Uterus (tissue), 3 donors: ENCODE measurements at regions not wholly inside any gene's neighbourhood (a gene's known extent, or its start where the extent isn't known, plus 50 kb on each side); places are given as distances from the start of the nearest gene placed in this dataset.

Source experiments
- DNase-seq, 2 donors: peaks; one replicate each; pipeline ENCODE4 v3.0.0-alpha.2; 2019 to 2020
- H3K27ac ChIP-seq, 2 donors: fragments of 200-600 bp; sonication (generic); 1 replicate in 1 of 2; 2 replicates in 1 of 2; pipeline ENCODE4 v1.5.1; 2016 to 2018
- H3K27me3 ChIP-seq, 2 donors: fragments of 200-600 bp; sonication (generic); one replicate each; pipeline ENCODE4 v1.5.1; 2018 to 2019; ENCODE audit warnings: control low read depth in 1 of 2
- H3K36me3 ChIP-seq, 2 donors: fragments of 200-600 bp; sonication (generic); one replicate each; pipeline ENCODE4 v1.5.1; 2019; ENCODE audit warnings: control low read depth in 1 of 2
- H3K4me1 ChIP-seq, 2 donors: fragments of 200-600 bp; sonication (generic); one replicate each; pipeline ENCODE4 v1.5.1; 2018 to 2019; ENCODE audit warnings: control low read depth in 1 of 2
- H3K4me3 ChIP-seq, 2 donors: fragments of 200-600 bp; sonication (generic); 1 replicate in 1 of 2; 2 replicates in 1 of 2; pipeline ENCODE4 v1.5.1; 2018 to 2019; ENCODE audit warnings: mild to moderate bottlenecking in 1 of 2
- H3K9me3 ChIP-seq, 2 donors: fragments of 200-600 bp; sonication (generic); one replicate each; pipeline ENCODE4 v1.5.1; 2019; ENCODE audit warnings: control low read depth in 1 of 2
- CTCF ChIP-seq, 4 experiments: fragments of 200-600 bp in 2 of 4; fragments of 450-650 bp in 2 of 4; sonication (generic) in 2 of 4; IDR thresholded peaks; one replicate each; pipeline ENCODE4 v1.5.1; 2016 to 2019; ENCODE audit warnings: antibody characterized with exemption in 4 of 4, mild to moderate bottlenecking in 2 of 4, moderate library complexity in 1 of 4
- POLR2A ChIP-seq, 2 donors: fragments of 450-650 bp; IDR thresholded peaks; one replicate each; pipeline ENCODE4 v1.6.1; 2016; ENCODE audit warnings: antibody characterized with exemption in 2 of 2, mild to moderate bottlenecking in 1 of 2, moderate library complexity in 1 of 2
- intact Hi-C: fragments of 100-400 bp; cut with DNase I; formaldehyde crosslinking; loops from one replicate; pipeline ENCODE4 v1.15.1; 2023; ENCODE audit warnings: low total_unique reads
- donor health status: DM: yes; HTN: yes; CAD: no.

DNA sequence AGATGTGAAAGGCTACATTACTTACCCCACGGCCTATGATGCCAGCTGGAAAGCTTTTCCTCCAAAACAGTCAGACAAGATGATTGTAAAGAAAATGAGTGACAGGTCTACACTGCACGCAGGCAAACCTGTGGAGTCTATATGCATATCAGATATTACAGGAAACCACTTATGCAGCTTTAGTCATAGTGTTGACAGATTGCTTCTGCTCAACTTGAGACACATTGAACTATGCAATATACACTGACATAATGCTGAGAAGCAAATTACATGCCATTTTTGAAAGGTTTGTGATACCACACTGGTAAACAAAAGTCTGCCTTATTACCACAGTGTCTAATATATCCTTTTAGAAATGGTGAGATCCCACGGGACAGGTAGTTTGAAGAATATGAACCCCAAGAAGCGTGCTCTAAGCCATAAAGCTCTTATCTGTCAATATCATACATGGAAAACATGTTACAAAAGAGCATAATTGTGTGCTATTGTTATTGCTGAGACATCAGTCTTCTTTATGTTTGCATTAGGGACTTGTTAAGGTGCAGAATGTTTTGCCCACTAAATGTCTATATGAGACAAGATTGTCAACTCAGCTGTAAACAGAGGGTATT is 1835.8 kb upstream of the TENM3 start:
- no peak for TF ChIP-seq CTCF (IDR thresholded peaks at IDR 0.05)
- no peak for TF ChIP-seq POLR2A (IDR thresholded peaks at IDR 0.05)
- DNase-seq, result no peak
- Histone ChIP-seq H3K36me3 (no peaks in the 10 kb centered on the region), H3K27me3 (no peaks in the 10 kb centered on the region), H3K9me3 (no peaks in the 10 kb centered on the region), H3K27ac (no peak overlapping the region), H3K4me1 (no peaks in the 10 kb centered on the region), H3K4me3 (no peak overlapping the region)
- intact Hi-C loops, result no loop called here

GRCh38 chr4:180418819-180419531 is 1824.2 kb upstream of the TENM3 start:
- no peak overlapping the region for H3K4me3 ChIP-seq
- intact Hi-C loops, result no loop called here
- no peaks in the 10 kb centered on the region for H3K36me3 ChIP-seq
- H3K27me3 ChIP-seq, result no peaks in the 10 kb centered on the region
- no peaks in the 10 kb centered on the region for H3K4me1 ChIP-seq
- no peaks in the 10 kb centered on the region for H3K9me3 ChIP-seq
- no peak for TF ChIP-seq POLR2A (IDR thresholded peaks at IDR 0.05)
- no peak for TF ChIP-seq CTCF (IDR thresholded peaks at IDR 0.05)
- H3K27ac ChIP-seq, result no peak overlapping the region
- no peak for DNase-seq

DNA sequence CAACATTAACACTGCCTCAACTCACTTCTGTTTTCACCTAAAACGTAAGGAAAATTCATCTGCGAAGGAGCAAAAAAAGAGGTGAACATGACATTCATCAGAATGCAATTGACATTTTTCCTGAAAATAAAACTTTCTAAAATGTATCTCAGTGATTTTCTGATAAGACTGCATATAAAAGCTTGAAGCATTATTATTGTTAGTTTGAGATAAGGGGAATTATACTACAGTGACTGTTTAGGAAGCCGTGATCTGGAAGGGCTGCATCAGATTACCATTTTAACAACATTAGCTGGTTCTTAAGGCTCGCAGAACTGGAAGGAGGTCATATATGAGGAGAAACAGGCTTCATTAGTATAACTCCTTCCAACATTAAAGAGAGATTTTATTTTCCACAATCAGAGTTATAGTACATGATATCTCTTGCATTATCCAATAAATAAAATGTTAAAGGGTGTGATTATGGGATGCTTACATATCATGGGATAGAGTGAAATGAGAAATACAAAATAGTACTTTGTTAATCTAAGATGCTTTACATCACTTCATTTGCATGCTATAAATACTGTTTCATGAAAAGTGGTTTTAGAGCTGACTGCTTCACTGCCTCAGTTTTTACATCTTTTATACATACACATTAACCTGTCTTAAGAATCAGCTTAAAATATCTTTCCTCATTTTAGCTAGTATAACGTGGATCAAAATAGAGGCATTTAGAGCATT is 1820.1 kb upstream of the TENM3 start:
- no peaks in the 10 kb centered on the region for H3K36me3 ChIP-seq
- H3K27me3 ChIP-seq, result no peaks in the 10 kb centered on the region
- no peak for DNase-seq
- no peak overlapping the region for H3K4me3 ChIP-seq
- TF ChIP-seq POLR2A (IDR thresholded peaks at IDR 0.05) (no peak), CTCF (IDR thresholded peaks at IDR 0.05) (no peak)
- H3K4me1 ChIP-seq, result no peaks in the 10 kb centered on the region
- H3K9me3 ChIP-seq, result no peaks in the 10 kb centered on the region
- intact Hi-C loops, result no loop called here
- H3K27ac ChIP-seq, result no peak overlapping the region

- Histone ChIP-seq H3K9me3 (no peaks in the 10 kb centered on the region), H3K27ac (no peak overlapping the region), H3K36me3 (no peaks in the 10 kb centered on the region), H3K4me1 (no peaks in the 10 kb centered on the region), H3K27me3 (no peaks in the 10 kb centered on the region), H3K4me3 (no peak overlapping the region)
- no peak for DNase-seq
- TF ChIP-seq CTCF (IDR thresholded peaks at IDR 0.05), result no peak
- no peak for TF ChIP-seq POLR2A (IDR thresholded peaks at IDR 0.05)
- intact Hi-C loops, result no loop called here
Measured at GRCh38 chr4:180423712-180424057, 1819.5 kb upstream of the TENM3 start.

DNA sequence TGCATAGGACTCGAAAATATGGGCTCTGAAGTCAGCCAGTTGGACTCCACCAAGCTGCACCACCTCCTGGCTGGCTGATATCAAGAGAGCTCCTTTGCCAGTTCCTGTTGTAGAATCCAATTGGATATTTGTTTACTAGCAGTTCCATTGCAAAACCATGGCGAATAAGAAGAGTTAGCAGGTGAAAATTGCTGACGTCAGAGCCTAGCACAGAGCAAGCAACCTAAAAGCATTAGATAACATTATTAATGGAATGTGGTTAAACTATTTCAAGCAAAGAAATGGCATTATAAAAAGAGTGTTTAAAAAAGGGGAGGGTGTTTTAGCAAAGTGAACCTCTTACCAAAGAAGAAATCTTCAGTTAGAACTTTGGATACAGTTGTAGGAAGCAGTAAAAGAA is 1816.3 kb upstream of the TENM3 start:
- intact Hi-C loops, result no loop called here
- Histone ChIP-seq H3K27me3 (no peaks in the 10 kb centered on the region), H3K4me1 (no peaks in the 10 kb centered on the region), H3K9me3 (no peaks in the 10 kb centered on the region), H3K4me3 (no peak overlapping the region), H3K27ac (no peak overlapping the region), H3K36me3 (no peaks in the 10 kb centered on the region)
- TF ChIP-seq POLR2A (IDR thresholded peaks at IDR 0.05) (no peak), CTCF (IDR thresholded peaks at IDR 0.05) (no peak)
- DNase-seq, result no peak
